GM23248 (cell line): ENCODE measurements at regions not wholly inside any gene's neighbourhood (a gene's known extent, or its start where the extent isn't known, plus 50 kb on each side); places are given as distances from the start of the nearest gene placed in this dataset.

Source experiments
- EZH2 ChIP-seq: fragments of 200-600 bp; sonication (generic); IDR thresholded peaks from 2 replicates; pipeline ENCODE4 v1.6.1; 2018; ENCODE audit warnings: antibody characterized with exemption, mild to moderate bottlenecking; ENCODE audit not compliant: insufficient read depth, poor library complexity, severe bottlenecking
- EZH2phosphoT487 ChIP-seq: fragments of 200-600 bp; sonication (generic); IDR thresholded peaks from 2 replicates; pipeline ENCODE4 v1.6.1; 2018; ENCODE audit warnings: antibody characterized with exemption, moderate library complexity, mild to moderate bottlenecking, low read depth; ENCODE audit not compliant: insufficient read depth

- TF ChIP-seq EZH2phosphoT487, result no peak
- TF ChIP-seq EZH2, result no peak
Observed at GRCh38 chr1:235019471-235019870, 109.2 kb downstream of the TOMM20 start.
